B cell (primary cell): ENCODE measurements at regions not wholly inside any gene's neighbourhood (a gene's known extent, or its start where the extent isn't known, plus 50 kb on each side); places are given as distances from the start of the nearest gene placed in this dataset.
"Not testable (repeated sequence)": the region's sequence is repeated elsewhere in the genome, so short reads cannot be mapped to it uniquely, and the experiment has no call there.

Source experiments
- ATAC-seq: fragments of 200-7000 bp; cut with Tn5 transposase; one replicate; pipeline ENCODE4 v1.10.0; 2021; ENCODE audit warnings: low read depth, mild to moderate bottlenecking, moderate number of reproducible peaks, moderate library complexity
- CTCF ChIA-PET: fragments of 350-600 bp; sonication (Branson Sonifier 250); formaldehyde crosslinking; loops from one replicate; lab custom pipeline; 2021; ENCODE audit warnings: antibody characterized with exemption, inconsistent platforms; lab: Charles Lee
- POLR2A ChIA-PET: fragments of 350-600 bp; sonication (Branson Sonifier 250); formaldehyde crosslinking; loops from one replicate; lab custom pipeline; 2021; ENCODE audit warnings: antibody characterized with exemption; lab: Charles Lee
- DNase-seq: peaks from one replicate; pipeline ENCODE4 v3.0.0; 2013
- H2AFZ ChIP-seq: 2 replicates; pipeline ENCODE4 v1.6.1; 2012; ENCODE audit warnings: mild to moderate bottlenecking, low read depth, low read length; ENCODE audit not compliant: insufficient read depth, poor library complexity, severe bottlenecking
- H3K27ac ChIP-seq, 2 donors: 1 replicate in 1 of 2; 2 replicates in 1 of 2; pipeline ENCODE4 v1.5.1; 2012 to 2013; ENCODE audit warnings: low read length in 2 of 2, mild to moderate bottlenecking in 2 of 2, moderate library complexity in 1 of 2
- H3K27me3 ChIP-seq, 4 experiments: fragments of 200-600 bp in 1 of 4; sonication (generic) in 1 of 4; replicated peaks in 1 of 4; 1 replicate in 2 of 4; 2 replicates in 2 of 4; pipeline versions ENCODE4 v1.6.1 to v1.7.0; 2013 to 2016; ENCODE audit warnings: low read length in 3 of 4, mild to moderate bottlenecking in 2 of 4, mixed read lengths in 1 of 4, moderate library complexity in 1 of 4; ENCODE audit not compliant: insufficient read depth in 4 of 4, control insufficient read depth in 3 of 4; ENCODE audit errors: control extremely low read depth in 1 of 4
- H3K36me3 ChIP-seq, 2 experiments: replicated peaks in 1 of 2; 1 replicate in 1 of 2; 2 replicates in 1 of 2; pipeline versions ENCODE4 v1.6.1 to v1.7.1; 2013; ENCODE audit warnings: low read length in 1 of 2; ENCODE audit not compliant: insufficient read depth in 2 of 2, control insufficient read depth in 1 of 2; ENCODE audit errors: control extremely low read depth in 1 of 2, extremely low read depth in 1 of 2
- H3K4me1 ChIP-seq, 2 donors: fragments of 200-600 bp in 1 of 2; sonication (generic) in 1 of 2; 1 replicate in 1 of 2; 2 replicates in 1 of 2; pipeline versions ENCODE4 v1.5.1 to v1.6.1; 2013 to 2017; ENCODE audit warnings: low read length in 2 of 2; ENCODE audit not compliant: control insufficient read depth in 2 of 2, insufficient read depth in 2 of 2
- H3K4me2 ChIP-seq: replicated peaks from 2 replicates; pipeline ENCODE3; 2012; ENCODE audit warnings: mild to moderate bottlenecking, low read depth, low read length; ENCODE audit not compliant: poor library complexity, severe bottlenecking
- H3K4me3 ChIP-seq, 5 experiments: fragments of 200-600 bp in 1 of 5; sonication (generic) in 1 of 5; 1 replicate in 3 of 5; 2 replicates in 2 of 5; pipeline versions ENCODE4 v1.5.1 to v1.7.0; 2011 to 2016; ENCODE audit warnings: low read length in 4 of 5, mild to moderate bottlenecking in 4 of 5, low read depth in 2 of 5, control low read depth in 1 of 5, moderate library complexity in 1 of 5; ENCODE audit not compliant: insufficient read depth in 1 of 5; ENCODE audit errors: control extremely low read depth in 1 of 5, extremely low read depth in 1 of 5
- H3K79me2 ChIP-seq: fragments of 200-600 bp; sonication (generic); one replicate; pipeline ENCODE4 v1.6.0; 2016; ENCODE audit warnings: low read length; ENCODE audit not compliant: control insufficient read depth, insufficient read depth
- H3K9ac ChIP-seq: fragments of 200-600 bp; sonication (generic); 2 replicates; pipeline ENCODE4 v1.6.1; 2017; ENCODE audit warnings: mild to moderate bottlenecking, low read length, moderate library complexity
- H3K9me3 ChIP-seq, 3 donors: one replicate each; pipeline versions ENCODE4 v1.6.1 to v1.7.1; 2013; ENCODE audit warnings: low read length in 2 of 3; ENCODE audit not compliant: control insufficient read depth in 2 of 3, insufficient read depth in 1 of 3; ENCODE audit errors: control extremely low read depth in 1 of 3
- H4K20me1 ChIP-seq: 2 replicates; pipeline ENCODE4 v1.6.0; 2012; ENCODE audit warnings: mild to moderate bottlenecking, low read length; ENCODE audit not compliant: insufficient read depth, control insufficient read depth, poor library complexity, severe bottlenecking
- H3K27ac Mint-ChIP-seq: one replicate; pipeline ENCODE4 v1.8.0; 2021; ENCODE audit warnings: mixed read lengths
- H3K27me3 Mint-ChIP-seq: one replicate; pipeline ENCODE4 v1.8.0; 2021; ENCODE audit warnings: mixed read lengths
- H3K4me1 Mint-ChIP-seq: one replicate; pipeline ENCODE4 v1.8.0; 2021; ENCODE audit warnings: mixed read lengths
- H3K4me3 Mint-ChIP-seq: one replicate; pipeline ENCODE4 v1.8.0; 2021; ENCODE audit warnings: mixed read lengths
- H3K9me3 Mint-ChIP-seq: one replicate; pipeline ENCODE4 v1.8.0; 2022; ENCODE audit warnings: mixed read lengths; ENCODE audit not compliant: insufficient read depth
- EZH2 ChIP-seq: IDR thresholded peaks from 2 replicates; pipeline ENCODE4 v1.6.1; 2012; ENCODE audit warnings: borderline replicate concordance, low read depth, mild to moderate bottlenecking, moderate library complexity, low read length; ENCODE audit not compliant: insufficient read depth, poor library complexity, severe bottlenecking
- WGBS: methylation state at CpG from one replicate; pipeline ENCODE4 v1.1.5; 2013; ENCODE audit warnings: missing lambda C conversion rate; ENCODE audit not compliant: insufficient coverage; 5-methylcytosine and 5-hydroxymethylcytosine counted together
- intact Hi-C: fragments of 100-400 bp; cut with micrococcal nuclease; formaldehyde crosslinking; loops from one replicate; pipeline ENCODE4 v1.10.0; 2022

DNA sequence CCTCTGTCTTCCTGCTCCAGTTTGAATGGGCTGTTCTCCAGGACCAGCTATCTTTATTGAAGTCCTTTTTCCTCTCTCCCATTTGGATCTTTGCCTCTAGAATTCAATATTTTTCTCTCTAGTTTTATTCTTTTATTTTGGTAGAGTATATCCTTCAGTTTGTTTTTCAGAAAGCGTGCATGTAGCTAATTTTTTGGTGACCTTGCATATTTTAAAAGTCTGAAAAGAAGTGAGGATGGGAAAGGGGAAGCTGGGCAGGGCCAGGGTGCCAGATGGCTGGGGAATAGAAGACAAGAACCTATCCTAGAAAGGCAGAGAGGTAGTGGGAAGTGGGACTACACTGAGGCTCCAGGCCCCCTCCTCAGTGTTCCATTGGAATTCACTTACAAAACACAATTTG is 95.0 kb upstream of the ZBED5 start:
- no peak for DNase-seq
- Mint-ChIP-seq H3K27me3 (peaks cover 46% of the 10 kb centered on the region), H3K4me3 (no peak overlapping the region), H3K27ac (no peak overlapping the region), H3K4me1 (peaks cover 10% of the 10 kb centered on the region), H3K9me3 (no peaks in the 10 kb centered on the region)
- H4K20me1 ChIP-seq, result no peaks in the 10 kb centered on the region
- no CpG with 5 or more reads among the region's 1 CpG for WGBS
- H3K27ac ChIP-seq, result no peak overlapping the region
- H3K9ac ChIP-seq, result no peak overlapping the region
- H3K4me2 ChIP-seq, result no peak overlapping the region
- peaks cover 3 to 8% (median 5%) of the 10 kb centered on the region in 3 donors for H3K9me3 ChIP-seq
- no peak for ATAC-seq
- H3K4me1 ChIP-seq, result peaks cover 0 to 6% of the 10 kb centered on the region in 2 donors
- H3K27me3 ChIP-seq, result peaks cover 0 to 18% (median 3%) of the 10 kb centered on the region in 4 experiments
- intact Hi-C loops, result no loop called here
- no peak overlapping the region for H3K4me3 ChIP-seq
- no peak overlapping the region for H2AFZ ChIP-seq
- TF ChIP-seq EZH2, result no peak
- no peaks in the 10 kb centered on the region for H3K36me3 ChIP-seq
- ChIA-PET CTCF (interaction anchor here (1.0 to 2.9 kb wide), 3 partner anchors 19 to 75 kb away, joined by 3 to 9 read pairs (median 5); no protein-coding TSS in a partner anchor), POLR2A (no interaction called here)
- no peaks in the 10 kb centered on the region for H3K79me2 ChIP-seq

- intact Hi-C loops, H3K9ac ChIP-seq, H3K4me3 Mint-ChIP-seq, H2AFZ ChIP-seq, H3K27ac Mint-ChIP-seq, H4K20me1 ChIP-seq, H3K4me1 ChIP-seq, H3K36me3 ChIP-seq, H3K4me2 ChIP-seq, DNase-seq, ATAC-seq, H3K79me2 ChIP-seq, H3K9me3 ChIP-seq, POLR2A ChIA-PET, H3K27ac ChIP-seq, H3K9me3 Mint-ChIP-seq, H3K4me3 ChIP-seq, H3K4me1 Mint-ChIP-seq: not testable (repeated sequence)
- peaks cover 0 to 16% (median 3%) of the 10 kb centered on the region in 4 experiments for H3K27me3 ChIP-seq
- WGBS, result 83% methylated on average over 1 of the region's 1 CpG
- H3K27me3 Mint-ChIP-seq, result peaks cover 36% of the 10 kb centered on the region
- CTCF ChIA-PET, result interaction anchor here (1.3 kb wide), 1 partner anchor 54 kb away, joined by 3 read pairs; no protein-coding TSS in a partner anchor
Measured at GRCh38 chr11:10947935-10948334, 90.1 kb upstream of the ZBED5 start.
